ENCODE measurements at regions not wholly inside any gene's neighbourhood (a gene's known extent, or its start where the extent isn't known, plus 50 kb on each side); places are given as distances from the start of the nearest gene placed in this dataset.

DNA sequence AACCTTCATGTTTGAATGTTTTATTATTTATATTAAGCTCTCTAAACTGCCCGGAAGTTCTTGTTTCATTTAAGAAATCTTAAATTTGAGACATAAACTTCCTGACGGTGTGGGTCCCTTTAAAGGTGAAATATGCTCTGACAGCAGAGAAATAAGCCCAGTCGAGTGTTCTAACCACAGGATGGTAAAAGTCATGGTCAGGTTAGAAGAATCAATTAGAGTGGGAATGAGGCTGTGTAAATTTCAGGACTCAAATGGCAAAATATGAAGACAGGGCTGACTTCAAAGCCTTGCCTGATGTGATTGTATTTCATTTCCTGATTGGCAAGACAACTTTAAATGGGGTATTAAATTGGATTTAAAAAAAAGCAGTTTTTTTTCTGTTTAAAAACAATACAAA, 432.9 kb upstream of the BRINP1 start:
- no peak for DNase-seq

DNA sequence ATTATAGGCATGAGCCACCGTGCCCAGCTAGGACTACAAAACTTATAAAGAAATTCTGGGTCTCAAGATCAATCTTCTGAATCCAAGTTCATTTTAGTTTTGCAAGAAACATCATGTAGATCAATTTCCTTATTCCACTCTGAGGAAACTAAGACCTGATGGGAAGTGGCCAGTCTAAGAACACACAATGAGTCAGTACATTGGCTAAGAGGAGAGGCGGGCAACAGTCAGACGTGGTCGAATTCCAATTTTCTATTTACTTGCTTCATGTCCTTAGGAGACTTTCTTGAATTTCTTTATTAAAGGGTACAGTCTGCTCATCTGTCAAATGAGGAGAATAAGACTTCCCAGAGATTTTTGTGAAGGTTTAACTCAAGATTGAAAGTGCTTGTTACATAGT, 432.1 kb upstream of the BRINP1 start:
- DNase-seq: no peak

DNA sequence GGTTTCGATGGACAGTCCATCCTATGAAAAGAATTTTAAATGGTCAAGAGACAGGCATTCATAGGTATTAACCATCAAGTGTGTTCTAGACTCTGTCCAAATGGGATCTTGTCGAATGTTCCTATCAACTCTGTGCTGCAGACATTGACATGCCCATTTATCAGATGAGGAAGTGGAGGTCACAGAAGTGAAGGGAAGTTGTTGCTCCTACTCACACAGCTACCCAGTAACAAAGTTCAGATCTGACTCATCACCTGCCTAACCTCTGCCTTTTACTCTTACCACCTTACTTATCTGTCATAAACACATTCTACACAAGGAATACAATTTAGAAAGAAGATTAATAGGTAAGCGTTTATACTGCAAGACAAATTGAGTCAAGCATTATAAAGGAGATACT, 426.2 kb upstream of the BRINP1 start:
- DNase-seq: no peak

DNA sequence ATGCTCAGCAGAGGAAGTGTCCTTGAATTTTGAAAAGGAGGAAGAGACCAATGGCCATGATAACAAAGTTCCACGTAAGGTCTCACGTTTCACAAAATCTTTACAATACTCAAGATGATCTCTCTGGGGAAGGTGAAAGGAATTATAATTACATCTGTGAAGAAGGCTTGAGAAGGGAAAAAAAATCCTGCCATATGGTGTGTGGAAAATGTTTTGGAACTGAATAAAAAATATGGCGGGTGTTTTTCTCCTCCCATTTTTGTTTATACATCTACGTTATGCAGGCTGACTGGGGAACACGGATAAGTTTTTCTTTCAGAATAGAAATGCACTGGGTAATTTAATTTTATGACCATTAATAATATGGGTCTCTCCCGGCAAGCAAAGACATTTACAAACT, 425.6 kb upstream of the BRINP1 start:
- no peak for DNase-seq

DNA sequence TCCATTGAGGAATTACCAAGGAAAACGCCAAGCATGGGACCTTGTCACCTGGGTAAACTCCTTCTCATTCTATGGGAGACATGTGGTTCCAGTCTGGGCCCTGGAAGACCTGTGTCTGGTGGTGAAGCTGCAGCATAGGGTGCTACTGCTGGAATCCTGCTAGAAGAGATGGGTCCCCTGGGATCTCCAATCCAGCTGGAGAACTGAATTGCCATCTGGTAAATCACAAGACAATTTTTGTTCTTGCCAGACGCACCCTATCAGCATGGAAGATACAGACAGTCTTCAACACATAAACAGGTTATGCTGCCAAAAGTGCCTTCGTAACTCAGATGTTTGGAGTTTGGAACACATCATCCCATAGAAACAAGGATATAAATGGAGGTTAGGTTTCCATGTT, 424.0 kb upstream of the BRINP1 start:
- DNase-seq: no peak

DNA sequence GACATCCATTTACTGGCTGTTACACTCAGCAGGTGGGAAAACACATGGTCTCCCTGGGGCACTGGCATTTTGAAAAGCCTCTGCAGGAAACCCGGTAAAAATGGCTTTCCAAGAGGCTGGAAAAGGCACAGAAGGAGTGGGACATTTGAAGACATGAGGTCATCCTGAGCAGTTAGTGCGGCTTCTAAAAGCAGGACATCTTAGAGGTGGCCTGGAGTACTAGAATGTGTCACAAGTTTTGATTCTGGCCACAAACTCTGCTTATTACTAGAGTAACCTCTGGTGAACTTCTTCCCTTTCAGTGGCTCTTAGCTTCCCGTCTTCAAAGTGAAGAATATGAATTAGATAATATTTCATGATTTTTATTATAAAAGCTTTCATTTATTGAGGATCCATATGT, 423.0 kb upstream of the BRINP1 start:
- no peak for DNase-seq

DNA sequence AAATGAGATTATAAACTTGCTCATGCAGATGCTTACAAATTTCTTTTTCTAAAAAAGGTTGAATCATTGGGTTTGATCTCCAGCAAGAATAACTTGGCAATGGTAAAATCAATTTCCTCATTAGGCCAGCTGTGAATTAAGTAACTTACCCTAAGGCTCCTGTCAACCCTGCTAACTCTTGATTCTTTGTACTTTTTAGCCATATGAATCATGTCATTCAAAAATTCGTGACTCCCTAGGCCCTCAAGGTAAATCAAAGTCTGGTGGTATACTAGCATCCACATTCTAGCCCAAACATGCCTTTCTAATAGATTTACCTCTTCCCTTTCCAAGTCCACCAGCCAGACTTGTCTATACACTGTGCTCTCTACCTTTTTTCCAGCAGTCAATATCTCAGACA, 420.8 kb upstream of the BRINP1 start:
- no peak for DNase-seq

DNA sequence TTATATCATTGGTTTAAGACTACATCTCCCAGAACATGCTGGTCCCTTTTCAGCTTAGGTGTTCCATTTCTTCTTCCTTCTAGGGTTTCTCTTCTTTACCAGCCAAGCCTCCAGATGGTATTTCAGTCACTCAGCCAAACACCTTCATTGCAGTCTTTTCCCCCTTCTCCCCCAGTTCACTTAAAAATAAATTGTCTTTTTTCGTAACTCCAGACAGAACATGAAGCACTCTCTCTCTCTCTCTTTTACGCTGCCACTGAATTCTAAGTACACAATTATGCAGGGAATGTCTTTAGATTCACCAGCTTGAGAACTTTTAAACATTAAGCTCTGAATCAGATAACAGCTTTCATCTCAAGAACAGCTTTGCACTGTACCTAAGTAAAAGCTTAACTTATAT, 419.7 kb upstream of the BRINP1 start:
- DNase-seq: no peak

DNA sequence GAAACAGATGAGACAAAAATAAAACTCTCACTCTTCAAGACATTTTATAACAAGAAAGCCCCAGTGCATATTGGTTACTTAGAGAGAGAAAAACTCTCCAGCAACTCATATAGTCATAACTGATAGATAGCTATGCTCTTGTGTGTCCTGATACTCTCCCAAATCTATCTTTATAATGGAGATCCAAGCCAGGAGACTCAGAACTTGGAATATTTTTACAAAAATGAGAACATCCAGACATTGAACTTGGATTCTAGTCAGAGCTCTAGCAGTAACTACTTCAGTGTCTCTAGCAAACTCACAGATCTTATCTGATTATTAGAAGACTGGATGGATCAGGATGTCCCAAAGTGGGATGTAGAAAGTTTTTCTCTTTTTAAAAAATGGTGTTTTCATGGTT, 412.7 kb upstream of the BRINP1 start:
- no peak for DNase-seq

DNA sequence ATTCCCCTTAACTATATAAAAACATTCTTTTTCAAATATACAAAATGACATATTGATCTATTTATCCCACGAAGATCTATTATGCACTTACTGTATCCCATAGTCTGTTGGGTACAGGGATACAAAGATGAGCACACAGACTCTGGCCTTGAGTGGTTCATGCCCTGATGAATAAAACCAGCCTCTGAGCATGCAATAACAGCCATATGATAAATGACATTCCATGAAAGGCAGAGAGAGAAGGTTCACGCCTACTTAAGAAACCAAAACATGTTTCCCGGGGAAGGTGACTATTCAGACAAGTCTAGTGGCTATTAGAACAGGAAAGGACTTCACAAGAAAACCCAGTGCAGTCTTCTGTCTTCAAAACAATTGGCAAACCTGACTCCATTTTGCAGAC, 406.2 kb upstream of the BRINP1 start:
- no peak for DNase-seq

DNA sequence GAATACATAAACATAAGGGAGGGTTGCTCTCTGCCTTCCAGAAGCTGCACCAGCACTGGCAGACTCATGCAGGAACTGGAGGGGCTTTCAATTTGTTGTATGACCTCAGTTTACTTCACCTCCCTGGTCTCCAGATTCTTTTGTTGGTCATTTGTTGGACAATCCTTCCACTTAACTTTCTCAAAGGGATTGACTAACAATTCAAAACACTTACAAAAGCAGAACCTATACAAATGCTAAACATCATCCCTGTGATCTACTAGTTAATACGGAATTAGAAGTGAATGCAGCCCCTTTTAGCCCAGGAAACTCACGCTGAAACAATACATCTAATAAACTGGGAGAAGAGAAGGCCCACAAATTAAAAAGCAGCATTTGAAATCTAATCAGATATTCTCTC, 404.6 kb upstream of the BRINP1 start:
- no peak for DNase-seq

DNA sequence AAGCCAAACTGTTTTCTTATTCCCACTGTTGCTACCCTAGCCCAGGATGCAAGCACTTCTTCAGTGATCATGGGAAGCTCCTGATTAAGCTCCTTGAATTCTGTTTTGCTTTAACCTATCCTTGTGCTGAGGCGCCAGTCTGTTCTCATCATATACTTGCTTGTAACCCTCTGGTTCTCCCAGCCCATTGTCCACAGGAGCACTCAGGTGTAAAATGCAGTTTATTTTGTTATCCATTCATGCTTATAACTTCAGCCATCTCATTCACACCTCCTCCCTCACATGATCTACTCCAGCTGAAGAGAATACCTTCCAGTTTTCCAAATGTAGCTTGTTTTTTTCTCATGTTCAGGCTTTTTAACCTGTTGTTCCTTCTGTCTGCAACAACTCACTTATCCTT, 402.1 kb upstream of the BRINP1 start:
- DNase-seq: no peak

DNA sequence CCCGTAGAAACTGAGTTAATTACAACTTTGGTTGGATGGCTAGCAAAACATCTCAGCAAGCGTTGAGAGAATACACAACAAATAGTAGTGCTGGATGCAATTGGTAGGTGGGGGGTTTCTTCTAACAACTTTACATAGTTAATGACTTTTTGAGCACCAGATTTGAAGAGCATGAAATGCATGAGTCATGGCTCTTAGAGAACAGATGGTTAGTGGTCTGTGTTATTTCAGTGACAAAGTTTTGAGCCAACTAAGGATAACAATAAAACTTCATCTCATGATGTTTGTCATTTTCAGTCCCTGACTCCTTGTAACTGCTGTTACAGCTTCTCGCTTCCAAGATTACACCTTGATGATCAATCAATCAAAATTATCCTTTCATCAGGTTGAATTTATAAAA, 399.0 kb upstream of the BRINP1 start:
- no peak for DNase-seq

DNA sequence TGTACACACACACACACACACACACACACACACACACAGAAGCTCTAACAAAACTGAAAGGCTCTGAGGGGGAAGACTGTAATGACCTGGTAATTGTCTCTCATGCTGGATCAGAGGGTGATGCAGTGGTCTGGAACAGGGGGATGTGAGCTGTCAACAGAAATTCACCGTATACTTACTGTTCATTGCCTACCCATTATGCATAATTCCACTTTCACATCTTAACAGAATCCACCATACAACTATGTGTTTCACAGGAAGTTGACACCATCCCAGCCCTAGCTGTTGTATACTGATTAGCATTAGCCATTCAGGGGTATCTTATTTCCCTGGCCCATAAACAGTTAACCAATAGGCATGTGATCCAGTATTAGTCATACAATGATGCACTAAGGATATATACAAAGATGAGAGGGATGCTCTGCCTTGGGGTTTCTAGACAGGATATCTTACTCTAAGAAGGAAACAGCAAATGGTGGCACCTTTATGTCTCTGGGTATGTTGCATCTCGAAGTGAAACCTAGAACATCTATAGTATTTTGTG, 396.5 kb upstream of the BRINP1 start:
- DNase-seq: no peak

DNA sequence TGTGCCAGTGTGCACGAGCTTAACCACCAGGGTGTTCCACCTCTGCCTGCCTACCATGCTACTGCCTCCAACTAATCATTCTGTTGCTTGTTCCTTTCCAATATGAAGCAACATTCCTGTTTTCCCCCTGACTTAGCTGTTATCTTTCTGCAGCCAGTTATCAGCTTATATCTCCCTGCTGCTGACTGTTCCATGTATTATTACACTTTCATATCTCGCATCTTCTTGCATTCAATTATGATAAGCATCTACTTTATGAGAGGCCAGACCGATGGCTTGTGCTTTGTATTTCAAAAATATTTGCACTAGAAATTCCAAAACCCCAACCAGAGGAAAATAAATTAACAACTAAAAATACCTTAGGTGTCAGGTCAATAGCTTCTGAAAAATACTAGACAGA, 394.0 kb upstream of the BRINP1 start:
- no peak for DNase-seq

DNA sequence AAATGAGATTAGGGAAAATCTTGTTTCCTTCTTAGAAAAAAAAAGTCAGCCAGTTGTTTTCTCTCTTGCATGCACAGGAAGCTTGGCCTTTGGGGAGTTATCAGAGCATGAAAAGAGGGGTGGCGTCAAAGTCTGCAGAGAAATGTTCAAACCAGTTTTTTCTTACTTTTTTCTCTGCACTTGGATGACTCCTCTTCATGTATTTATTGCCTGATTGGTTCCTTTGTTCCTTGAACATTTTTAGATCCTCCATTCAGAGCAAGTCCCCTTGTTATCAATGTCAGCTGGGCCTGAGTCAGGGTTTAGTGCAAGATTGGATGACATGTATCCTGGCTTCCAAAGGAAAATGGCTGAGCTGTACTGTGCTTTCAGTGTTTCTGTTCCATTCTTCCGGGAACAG, 392.6 kb upstream of the BRINP1 start:
- no peak for DNase-seq

DNA sequence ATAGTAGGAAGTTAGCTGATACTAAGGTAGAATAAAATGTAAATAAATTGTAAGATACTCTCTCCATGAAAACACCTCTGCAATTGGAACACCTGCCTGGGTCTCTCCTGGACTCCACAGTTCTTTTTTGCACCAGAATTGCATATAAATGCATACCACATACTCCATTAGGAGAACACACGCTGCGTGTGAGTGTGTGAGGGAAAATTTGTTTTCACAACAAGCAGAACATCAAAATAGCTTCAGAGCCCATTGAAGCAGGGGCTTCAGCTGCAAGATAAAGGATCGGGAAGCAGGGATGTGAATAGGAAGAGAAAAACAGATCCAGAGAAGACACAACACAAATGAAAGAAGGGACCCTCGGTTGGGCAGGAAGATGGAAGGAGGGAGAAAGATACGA, 389.8 kb upstream of the BRINP1 start:
- DNase-seq: no peak

DNA sequence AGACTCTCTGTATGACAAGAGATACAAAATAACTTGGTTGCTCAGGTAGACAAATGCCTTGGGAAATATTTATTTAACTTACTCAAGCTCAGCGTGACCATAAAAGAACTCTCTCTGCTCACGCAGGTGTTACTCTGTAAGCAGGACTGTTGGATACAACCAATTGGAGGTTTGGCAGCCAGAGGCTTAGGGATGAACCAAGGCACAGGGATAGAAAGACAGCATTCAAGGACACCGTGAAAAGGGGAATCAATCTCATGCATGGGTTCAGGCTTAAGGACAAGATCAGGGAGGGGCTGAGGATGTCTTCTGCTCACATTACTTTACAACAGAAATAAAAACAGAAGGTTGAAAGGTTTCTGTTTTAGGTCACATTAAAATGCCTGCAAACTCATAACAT, 389.0 kb upstream of the BRINP1 start:
- no peak for DNase-seq

DNA sequence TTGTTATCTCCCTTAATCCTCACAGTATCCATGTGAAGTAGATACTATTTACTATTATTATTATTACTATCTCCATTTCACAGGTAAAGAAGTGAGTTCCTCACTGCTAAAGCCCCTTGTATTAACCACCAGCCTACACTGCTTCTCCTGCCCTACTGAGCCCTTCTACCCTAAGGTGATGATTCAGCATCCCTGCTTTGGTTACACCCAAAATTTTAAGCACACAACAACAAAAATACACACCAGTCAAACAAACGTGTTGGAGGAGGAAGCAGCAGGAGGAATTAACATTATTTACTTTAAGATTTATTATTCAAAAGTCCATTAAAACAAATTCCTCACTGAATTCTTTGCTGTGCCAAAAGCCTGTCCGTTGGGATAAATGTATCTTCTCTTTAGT, 370.2 kb upstream of the BRINP1 start:
- no peak for DNase-seq

DNA sequence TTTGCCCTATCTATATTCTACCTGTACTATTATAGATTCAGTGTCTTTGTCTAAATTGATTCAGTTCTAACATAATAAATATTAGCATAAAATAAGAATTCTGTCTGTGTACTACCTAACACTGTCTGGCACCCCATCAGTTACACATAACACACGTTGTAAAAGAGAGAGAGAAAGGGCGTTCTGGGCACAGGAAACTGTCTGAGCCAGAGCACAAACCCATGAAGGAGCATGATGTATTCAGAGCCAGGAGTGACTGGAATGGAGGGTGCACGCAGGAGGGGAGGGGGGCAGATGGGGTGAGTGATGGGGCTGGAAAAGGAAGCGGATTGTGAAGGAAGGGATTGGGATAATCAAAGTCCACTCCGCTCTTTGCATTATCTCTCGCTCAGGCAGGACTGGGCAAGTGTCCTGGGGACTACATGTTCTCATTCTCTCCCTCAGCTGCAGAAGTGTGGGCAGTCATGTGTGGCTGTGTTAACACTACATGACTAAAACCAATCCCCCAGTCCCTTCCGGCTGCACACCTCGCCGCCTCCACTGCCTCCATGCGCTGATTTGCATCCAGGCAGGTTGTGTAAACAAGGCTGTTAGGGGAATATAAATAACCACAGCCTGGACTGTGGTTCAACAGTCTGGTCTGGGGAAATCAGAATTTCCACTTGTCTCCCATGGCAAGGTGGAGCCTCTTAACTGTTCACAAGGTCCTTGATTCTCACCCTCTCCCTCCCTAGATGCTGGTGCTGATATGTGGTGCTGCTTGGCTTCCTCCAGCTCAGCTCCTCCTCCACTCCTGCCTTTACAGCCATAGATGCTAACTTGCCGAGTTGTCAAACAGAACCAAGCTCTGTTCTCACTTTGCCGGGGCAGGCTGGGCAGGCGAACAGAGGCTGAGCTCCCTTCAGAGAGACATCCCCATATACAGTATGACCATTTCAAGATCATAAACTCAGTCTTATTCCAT, 367.5 kb upstream of the BRINP1 start:
- DNase-seq: no peak

DNA sequence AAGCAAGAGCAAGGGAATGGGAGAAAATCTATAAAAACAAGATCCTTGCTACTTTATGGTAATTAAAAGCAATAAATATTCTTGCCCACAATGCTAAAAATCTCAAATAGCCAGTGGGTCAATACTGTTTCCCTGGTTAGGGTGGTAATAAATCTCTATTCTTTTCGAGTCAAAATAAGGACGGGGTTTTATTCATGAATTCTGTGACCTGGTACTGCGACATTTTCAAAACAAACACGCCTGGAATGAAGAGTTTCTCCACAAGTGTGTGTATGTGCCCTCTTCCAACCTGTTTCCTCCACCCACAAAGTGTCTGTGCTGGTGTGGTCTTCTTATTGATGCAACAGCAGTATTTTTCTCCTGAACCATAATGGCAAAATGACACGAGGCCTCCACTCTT, 358.8 kb upstream of the BRINP1 start:
- no peak for DNase-seq

DNA sequence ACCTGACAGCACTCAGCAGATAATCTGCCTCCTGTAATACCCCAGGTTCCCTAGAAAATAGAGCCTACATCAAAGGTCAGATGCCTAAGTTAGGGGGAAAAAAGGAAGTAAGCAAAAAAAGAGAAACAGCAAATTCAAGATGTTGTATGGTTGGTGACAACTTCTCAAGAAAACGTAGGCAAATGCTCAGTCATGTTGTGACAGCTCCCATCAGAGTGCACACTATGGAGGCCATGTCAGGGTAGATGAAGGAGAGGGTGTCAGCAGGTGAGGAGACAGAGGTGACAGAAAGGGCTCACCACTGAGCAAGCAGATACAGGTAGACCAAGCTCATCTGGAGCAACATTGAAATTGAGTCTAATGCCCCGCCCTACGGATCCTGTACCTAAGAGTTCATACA, 356.8 kb upstream of the BRINP1 start:
- DNase-seq: no peak

DNA sequence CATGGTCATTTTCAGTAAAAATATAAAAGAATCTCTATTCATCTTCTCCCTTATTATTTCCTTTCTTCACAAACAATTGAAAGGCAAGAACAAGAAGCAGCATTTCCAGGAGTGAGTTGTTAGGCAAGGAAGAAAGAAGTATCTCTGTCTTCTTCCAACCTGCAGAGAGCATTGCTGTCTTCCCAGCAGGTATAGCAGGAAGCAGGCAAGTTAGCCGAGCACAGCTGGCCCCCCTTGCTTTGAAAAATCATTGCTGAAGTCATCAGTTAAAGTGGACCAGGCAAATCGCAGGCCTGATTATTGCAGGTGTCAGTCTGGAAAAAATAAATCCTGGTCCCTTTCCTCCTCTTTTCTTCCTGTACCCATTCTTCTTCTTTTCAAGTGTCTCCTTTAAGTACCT, 353.1 kb upstream of the BRINP1 start:
- DNase-seq: no peak

DNA sequence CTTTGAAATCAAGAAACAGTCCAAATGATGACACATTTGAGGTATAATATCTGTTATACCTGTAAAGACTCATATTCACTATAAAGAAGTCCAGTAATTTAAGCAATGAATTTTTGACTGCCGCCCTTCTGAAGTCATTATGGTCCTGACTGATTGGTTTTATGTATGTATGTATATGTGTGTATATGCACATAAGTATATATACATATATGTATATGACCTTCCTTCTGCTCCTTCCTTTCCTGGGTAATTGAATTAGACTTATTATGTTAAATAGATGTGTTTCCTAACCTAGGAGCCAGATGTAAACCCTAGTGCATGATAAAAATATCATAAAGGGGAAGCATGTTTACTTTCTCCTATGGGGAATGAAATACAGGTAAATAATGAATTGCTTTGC, 343.1 kb upstream of the BRINP1 start:
- DNase-seq: no peak

DNA sequence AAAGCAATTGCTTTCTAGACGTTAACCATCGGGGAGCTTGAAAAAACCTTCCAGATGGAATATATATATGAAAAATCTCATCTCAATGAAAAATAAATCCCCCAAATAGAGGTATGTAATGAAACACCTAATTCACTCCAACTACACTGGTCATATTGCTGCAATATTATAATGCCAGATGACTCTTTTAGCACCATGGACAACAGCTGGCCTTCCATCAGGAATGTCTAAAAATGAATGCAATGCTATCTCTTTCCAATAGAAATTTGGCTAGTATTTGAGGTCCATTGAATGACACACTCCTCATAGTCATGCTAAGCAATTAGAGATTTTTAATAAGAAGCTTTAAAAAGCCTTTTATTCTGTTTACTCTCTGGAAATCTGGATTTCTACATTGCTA, 340.2 kb upstream of the BRINP1 start:
- DNase-seq: no peak

Measured in suppressor macrophage treated with lipopolysaccharide for 4 hours (primary cell).